Activated T-cell treated with anti-CD3 and anti-CD28 coated beads, Interleukin-2, amount 50 U/mL, for 72 hours (primary cell): ENCODE measurements at regions not wholly inside any gene's neighbourhood (a gene's known extent, or its start where the extent isn't known, plus 50 kb on each side); places are given as distances from the start of the nearest gene placed in this dataset.

Experiments
- ATAC-seq, 2 donors: fragments of 150-1000 bp; cut with Tn5 transposase; replicated peaks in 1 of 2; 2 replicates each; pipeline ENCODE4 v1.10.0; 2021; ENCODE audit warnings: moderate library complexity in 2 of 2, mild to moderate bottlenecking in 1 of 2
- DNase-seq, 2 donors: peaks; one replicate each; pipeline ENCODE4 v3.0.0; 2021 to 2022; ENCODE audit warnings: mixed read lengths in 1 of 2
- H3K27ac Mint-ChIP-seq: one replicate; pipeline ENCODE4 v1.8.0; 2022; ENCODE audit warnings: mild to moderate bottlenecking, moderate library complexity, mixed read lengths
- H3K27me3 Mint-ChIP-seq: one replicate; pipeline ENCODE4 v1.8.0; 2022; ENCODE audit warnings: low read depth, mixed read lengths
- H3K36me3 Mint-ChIP-seq, 2 donors: one replicate each; pipeline ENCODE4 v1.8.0; 2022; ENCODE audit warnings: mixed read lengths in 2 of 2, mild to moderate bottlenecking in 1 of 2; ENCODE audit not compliant: insufficient read depth in 2 of 2
- H3K4me1 Mint-ChIP-seq: one replicate; pipeline ENCODE4 v1.8.0; 2022; ENCODE audit warnings: low read depth, mixed read lengths
- H3K4me3 Mint-ChIP-seq, 2 donors: one replicate each; pipeline ENCODE4 v1.8.0; 2022; ENCODE audit warnings: mild to moderate bottlenecking in 2 of 2, mixed read lengths in 2 of 2, moderate library complexity in 2 of 2
- H3K9me3 Mint-ChIP-seq, 2 donors: one replicate each; pipeline ENCODE4 v1.8.0; 2022; ENCODE audit warnings: mixed read lengths in 2 of 2

DNA sequence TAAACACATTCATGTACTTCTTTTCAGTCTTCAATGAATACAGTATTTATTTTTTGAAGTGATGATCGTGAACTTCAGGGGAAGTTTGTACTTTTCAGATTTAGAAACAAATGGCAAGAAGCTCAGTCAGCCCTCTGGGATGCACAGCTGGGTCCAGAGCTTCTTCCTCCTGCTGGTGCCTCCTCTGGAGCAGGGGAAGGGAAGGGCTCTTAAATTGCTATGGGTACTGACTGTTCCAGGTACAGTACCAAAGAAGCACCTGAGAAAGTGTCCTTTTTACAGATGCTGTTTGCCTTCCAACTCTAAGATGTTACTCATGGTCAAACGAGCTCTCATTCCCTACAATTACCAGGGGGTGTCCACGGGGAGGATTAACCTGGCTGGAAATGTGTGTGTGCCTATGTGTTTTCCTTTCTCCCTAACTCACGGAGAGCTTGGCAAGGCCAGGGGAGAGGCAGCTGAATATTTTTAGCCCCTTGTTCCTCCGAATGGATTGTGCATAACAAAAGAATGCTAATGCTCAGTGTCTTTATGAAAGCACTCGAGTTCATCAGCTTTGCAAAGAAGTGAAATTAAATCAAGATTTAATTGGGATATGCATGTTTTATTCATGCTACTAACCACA lies 313.7 kb upstream of the CADM1 start:
- H3K27me3 Mint-ChIP-seq = no peaks in the 10 kb centered on the region

DNA sequence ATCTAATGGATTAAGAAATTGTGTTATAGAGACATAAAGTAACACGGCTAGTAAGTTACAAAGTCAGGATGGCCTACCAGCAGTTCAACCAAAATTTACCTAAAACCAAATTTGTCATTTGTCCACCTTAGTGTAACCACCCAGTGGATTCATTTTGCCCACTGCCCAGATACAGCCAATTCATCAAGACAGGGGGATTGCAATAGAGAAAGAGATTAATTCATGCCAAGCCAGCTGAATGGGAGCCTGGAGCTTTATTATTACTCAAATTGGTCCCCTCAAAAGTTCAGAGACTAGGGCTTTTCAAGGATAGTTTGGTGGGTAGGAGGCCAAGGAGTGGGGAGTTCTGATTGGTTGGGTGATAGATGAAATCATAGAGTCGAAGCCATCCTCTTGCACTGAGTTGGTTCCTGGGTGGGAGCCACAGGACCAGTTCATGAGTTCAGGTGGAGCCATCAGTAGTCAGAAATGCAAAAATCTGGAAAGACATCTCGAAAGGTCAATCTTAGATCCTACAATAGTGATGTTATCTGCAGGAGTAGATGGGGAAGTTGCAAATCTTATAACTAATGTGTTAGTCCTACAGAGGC lies 304.2 kb upstream of the CADM1 start:
- ATAC-seq = no peak
- H3K4me1 Mint-ChIP-seq = no peaks in the 10 kb centered on the region
- H3K36me3 Mint-ChIP-seq = peaks cover 2 to 4% of the 10 kb centered on the region in 2 donors
- H3K27me3 Mint-ChIP-seq = no peaks in the 10 kb centered on the region
- no peak for DNase-seq
- no peak overlapping the region for H3K4me3 Mint-ChIP-seq
- no peak overlapping the region for H3K27ac Mint-ChIP-seq
- H3K9me3 Mint-ChIP-seq = peaks cover 17% of the 10 kb centered on the region in 2 donors

More for the DNA sequence above, 313.7 kb upstream of the CADM1 start:
- H3K36me3 Mint-ChIP-seq = no peaks in the 10 kb centered on the region
- peaks cover 11 to 12% of the 10 kb centered on the region in 2 donors for H3K9me3 Mint-ChIP-seq
- ATAC-seq = no peak
- H3K4me3 Mint-ChIP-seq = no peak overlapping the region
- no peaks in the 10 kb centered on the region for H3K4me1 Mint-ChIP-seq
- H3K27ac Mint-ChIP-seq = no peak overlapping the region
- DNase-seq = no peak

DNA sequence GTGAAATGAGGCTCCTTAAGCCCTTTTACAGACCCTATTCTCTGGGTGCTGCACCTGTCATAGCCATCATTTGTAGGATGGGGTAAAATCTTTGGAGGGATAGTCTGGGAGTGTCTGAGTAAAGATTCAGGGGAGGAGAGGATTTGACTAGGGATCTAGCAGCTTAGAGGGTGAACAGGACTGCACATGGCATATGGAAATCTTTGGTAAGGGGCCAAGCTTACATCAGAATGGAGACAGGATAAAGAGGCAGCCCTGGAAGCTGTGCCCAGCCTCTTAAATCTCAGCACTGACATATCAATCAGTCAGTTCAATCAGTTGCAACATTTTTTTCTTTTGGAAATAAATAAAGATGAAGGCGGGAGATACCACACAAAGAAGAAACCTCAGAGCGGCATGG lies 301.8 kb upstream of the CADM1 start:
- ATAC-seq (no peak), DNase-seq (no peak)
- no peaks in the 10 kb centered on the region for H3K27me3 Mint-ChIP-seq
- peaks cover 12 to 14% of the 10 kb centered on the region in 2 donors for H3K9me3 Mint-ChIP-seq
- H3K36me3 Mint-ChIP-seq = peaks cover 2 to 4% of the 10 kb centered on the region in 2 donors
- H3K27ac Mint-ChIP-seq = no peak overlapping the region
- no peak overlapping the region for H3K4me3 Mint-ChIP-seq
- no peaks in the 10 kb centered on the region for H3K4me1 Mint-ChIP-seq

DNA sequence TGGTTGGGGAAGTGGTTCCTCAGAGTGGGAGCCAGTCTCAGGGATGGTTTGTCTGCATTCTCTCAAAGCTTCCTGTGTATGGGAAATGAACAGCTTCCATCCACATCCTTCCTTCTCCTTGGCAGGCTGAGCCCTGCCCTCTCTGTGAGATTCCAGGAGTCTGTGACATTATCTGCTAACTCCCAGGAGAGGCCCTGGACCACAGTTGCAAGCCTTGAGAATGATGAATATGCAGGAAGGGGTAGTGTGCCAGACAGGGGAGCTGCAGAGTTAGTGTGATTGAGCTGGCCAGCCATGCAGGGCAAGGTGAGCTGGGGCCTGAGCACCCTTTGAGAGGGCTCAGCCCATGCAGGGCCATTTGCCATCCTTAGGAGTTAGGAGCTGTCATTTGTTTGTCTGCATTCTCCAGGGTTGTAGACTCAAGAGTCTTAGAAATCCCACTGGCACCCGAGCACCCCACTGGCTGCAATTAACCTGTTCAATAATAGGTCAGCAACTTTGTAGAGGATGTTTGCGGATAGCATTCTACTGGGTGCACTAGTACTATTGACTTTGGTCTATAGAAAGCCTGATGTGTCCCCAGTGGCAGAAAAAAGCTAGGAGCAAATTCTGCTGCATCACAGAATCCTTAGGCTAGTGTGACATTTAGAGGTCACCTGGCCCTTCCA lies 299.0 kb upstream of the CADM1 start:
- Mint-ChIP-seq H3K9me3 (peaks cover 6 to 7% of the 10 kb centered on the region in 2 donors), H3K27me3 (no peaks in the 10 kb centered on the region), H3K4me1 (no peaks in the 10 kb centered on the region), H3K27ac (no peak overlapping the region), H3K36me3 (no peaks in the 10 kb centered on the region), H3K4me3 (no peak overlapping the region)
- no peak for DNase-seq
- no peak for ATAC-seq

DNA sequence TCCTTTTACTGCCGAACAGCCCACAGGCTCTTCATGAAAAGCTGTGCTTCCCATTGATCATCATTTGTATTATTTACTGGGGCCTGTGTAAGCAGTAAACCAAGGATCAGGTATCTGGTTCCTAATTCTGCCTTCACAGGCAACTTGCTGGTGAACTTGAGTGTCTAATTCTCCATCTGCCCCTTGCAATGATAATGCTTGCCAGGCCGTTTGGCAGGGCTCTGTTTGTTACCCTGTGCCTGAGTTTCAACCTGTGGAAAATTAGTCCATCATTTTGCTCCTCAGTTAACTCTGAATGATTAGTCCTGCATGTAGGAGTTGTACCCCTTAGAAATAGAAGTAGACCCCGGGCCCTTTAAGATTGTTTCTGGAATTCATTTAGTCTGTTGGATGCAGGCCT lies 298.4 kb upstream of the CADM1 start:
- no peaks in the 10 kb centered on the region for H3K4me1 Mint-ChIP-seq
- H3K27ac Mint-ChIP-seq = no peak overlapping the region
- no peak overlapping the region for H3K4me3 Mint-ChIP-seq
- DNase-seq (no peak), ATAC-seq (no peak)
- peaks cover 3 to 5% of the 10 kb centered on the region in 2 donors for H3K9me3 Mint-ChIP-seq
- no peaks in the 10 kb centered on the region for H3K27me3 Mint-ChIP-seq
- H3K36me3 Mint-ChIP-seq = no peaks in the 10 kb centered on the region

DNA sequence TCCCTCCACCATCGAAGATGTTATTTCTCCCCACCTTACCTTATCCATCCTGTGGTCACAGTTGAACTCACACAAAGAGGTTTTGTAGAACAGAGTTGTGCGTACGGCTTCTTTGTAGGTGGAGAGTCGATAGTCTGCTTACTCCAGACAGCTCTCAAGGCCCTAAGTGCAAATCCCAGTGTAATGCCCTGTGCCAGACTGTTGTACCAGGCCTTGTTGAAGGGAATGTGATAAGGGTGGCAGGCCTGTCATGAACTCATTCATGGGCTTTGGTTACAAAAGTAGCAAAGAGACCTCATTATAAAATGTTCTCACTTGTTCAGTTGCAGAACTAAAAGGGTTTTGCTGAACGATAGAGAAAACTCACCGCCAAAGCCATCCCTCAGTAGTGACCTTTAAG lies 288.7 kb upstream of the CADM1 start:
- no peak overlapping the region for H3K27ac Mint-ChIP-seq
- H3K9me3 Mint-ChIP-seq = no peaks in the 10 kb centered on the region

DNA sequence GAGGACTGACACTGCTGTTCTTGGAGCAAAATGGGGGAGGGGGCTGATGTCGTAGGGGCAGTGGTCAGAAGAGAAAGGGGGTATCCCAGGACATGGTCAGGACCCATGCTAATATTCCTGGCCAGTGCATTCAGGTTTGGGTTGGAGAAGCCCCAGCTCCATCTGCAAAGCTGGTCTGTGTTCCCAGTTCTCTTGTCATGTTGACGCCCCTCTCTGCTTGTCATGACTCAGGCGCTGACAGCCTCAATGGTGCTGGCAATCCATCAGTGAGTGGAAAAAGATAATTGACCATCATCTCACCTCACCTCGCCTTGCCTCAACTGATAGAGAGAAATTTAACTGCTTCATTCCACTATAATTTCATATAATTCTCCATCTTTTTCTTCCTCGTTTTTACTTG lies 283.1 kb upstream of the CADM1 start:
- H3K4me1 Mint-ChIP-seq = no peaks in the 10 kb centered on the region
- H3K36me3 Mint-ChIP-seq = no peaks in the 10 kb centered on the region
- no peak for ATAC-seq
- DNase-seq = no peak
- no peaks in the 10 kb centered on the region for H3K27me3 Mint-ChIP-seq
- no peak overlapping the region for H3K4me3 Mint-ChIP-seq
- H3K27ac Mint-ChIP-seq = no peak overlapping the region
- H3K9me3 Mint-ChIP-seq = peaks cover 3% of the 10 kb centered on the region in 2 donors

More for the DNA sequence above, 288.7 kb upstream of the CADM1 start:
- Mint-ChIP-seq H3K4me1 (no peaks in the 10 kb centered on the region), H3K4me3 (no peak overlapping the region), H3K36me3 (no peaks in the 10 kb centered on the region), H3K27me3 (no peaks in the 10 kb centered on the region)
- DNase-seq = no peak
- no peak for ATAC-seq

DNA sequence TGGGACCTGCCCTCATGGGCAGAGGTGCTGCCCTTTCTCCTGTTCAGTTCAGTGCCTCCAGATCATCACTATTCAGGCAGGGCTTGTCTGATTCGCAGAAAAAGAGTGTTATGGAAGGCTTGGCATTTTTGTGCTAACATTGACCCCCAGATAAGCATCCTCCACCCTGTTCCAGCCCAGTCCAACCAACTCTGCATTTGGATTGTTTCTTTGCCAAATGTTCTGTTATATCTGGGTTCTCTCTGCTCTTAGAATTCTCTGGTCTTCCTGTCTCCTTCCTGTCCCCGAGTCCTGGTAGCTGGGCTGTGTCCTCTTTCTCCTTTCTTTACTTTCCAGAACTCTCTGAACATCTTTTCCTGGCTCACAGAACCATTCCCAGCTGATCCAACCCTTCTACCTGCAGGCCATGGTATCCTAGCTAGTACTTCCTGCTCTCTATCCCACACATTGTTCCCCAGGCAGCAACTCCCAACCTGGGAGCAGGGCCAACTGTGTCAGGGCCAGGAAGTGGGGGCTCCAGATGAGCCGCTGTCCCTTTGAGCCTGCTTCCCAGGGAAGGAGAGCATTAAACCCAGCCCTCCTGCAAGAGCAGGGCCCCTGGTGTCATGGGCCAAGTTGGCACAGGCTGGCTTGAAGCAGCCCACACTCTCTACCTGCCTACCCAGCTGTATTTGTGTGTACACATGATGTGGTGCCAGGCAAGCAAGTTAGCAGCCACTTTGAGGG lies 280.7 kb upstream of the CADM1 start:
- no peaks in the 10 kb centered on the region for H3K4me1 Mint-ChIP-seq
- DNase-seq = no peak
- H3K36me3 Mint-ChIP-seq = no peaks in the 10 kb centered on the region
- no peaks in the 10 kb centered on the region for H3K27me3 Mint-ChIP-seq
- peaks cover 3% of the 10 kb centered on the region in 2 donors for H3K9me3 Mint-ChIP-seq
- H3K27ac Mint-ChIP-seq = no peak overlapping the region
- ATAC-seq = no peak
- H3K4me3 Mint-ChIP-seq = no peak overlapping the region

DNA sequence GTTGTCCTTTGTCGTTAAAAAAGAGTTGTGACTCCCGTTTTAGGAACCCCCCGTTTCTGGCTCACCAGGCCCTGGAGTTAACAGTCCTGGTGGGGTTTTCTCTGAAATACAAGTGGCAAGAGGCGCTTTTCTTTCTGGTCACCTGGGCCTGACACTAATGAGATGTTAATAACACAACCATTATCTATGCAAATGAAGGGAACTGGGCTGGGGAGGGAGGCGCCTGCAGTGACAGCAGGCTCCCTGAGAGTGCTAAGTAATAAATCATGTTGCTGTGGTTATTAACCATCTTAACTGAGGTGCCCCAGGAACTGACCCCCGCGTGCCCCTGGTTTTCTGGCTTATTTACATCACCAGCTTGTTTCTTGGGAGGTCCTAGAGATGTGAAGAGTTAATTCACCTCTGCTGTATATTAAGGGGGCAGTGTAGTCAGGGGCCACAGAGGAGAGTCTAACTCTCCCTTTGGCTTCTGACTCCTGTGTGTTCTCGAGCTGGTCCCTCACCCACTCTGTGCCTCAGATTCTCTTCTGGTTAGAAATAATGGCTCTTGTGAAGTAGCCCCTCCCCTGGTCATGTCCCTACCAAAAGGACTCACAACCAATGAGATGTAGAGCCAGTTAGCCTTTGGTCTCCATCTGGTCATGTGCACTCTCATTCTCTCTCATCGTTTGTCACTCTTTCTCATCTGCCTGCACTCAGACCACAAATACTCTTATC lies 276.6 kb upstream of the CADM1 start:
- Mint-ChIP-seq H3K9me3 (no peaks in the 10 kb centered on the region), H3K4me3 (no peak overlapping the region), H3K36me3 (no peaks in the 10 kb centered on the region), H3K27me3 (no peaks in the 10 kb centered on the region), H3K27ac (no peak overlapping the region), H3K4me1 (no peaks in the 10 kb centered on the region)
- DNase-seq (no peak), ATAC-seq (no peak)

DNA sequence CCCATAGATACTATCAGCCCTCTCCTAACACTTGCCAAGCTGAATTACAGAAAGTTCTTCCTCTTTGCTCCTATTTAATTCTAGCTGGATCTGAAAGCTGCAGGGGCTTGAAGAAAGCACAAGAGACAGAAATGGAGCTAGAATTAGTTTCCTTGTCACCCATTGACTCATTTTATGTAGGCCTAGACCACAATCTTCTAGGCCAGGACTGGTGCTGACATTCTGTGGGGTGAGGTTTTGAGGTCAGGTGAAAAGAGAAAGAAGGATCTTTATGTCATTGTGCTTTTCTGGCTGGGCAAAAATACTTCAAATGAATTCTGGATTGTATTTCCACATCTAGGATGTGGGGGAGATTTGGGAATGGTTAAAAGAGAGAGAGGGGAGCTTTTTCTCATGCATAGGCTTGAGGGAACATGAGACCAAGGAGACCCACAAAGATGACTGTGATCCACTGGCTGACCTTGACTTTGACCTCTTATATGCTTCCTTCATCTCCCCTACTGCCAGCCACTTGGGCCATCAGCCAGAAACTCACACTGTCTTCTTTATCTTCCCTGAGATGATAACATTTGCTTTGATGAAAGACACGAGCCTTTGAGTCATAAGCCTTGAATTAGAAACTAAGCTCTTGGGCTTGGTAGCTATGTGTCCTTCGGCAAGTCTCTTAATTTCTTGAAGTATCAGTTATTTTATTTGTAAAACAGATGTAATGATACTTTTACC lies 274.9 kb upstream of the CADM1 start:
- H3K4me3 Mint-ChIP-seq = no peak overlapping the region
- no peaks in the 10 kb centered on the region for H3K27me3 Mint-ChIP-seq
- H3K9me3 Mint-ChIP-seq = no peaks in the 10 kb centered on the region
- no peaks in the 10 kb centered on the region for H3K36me3 Mint-ChIP-seq
- no peak overlapping the region for H3K27ac Mint-ChIP-seq
- DNase-seq (no peak), ATAC-seq (peak in 1 of 2 donors; percentile 38)
- no peaks in the 10 kb centered on the region for H3K4me1 Mint-ChIP-seq

DNA sequence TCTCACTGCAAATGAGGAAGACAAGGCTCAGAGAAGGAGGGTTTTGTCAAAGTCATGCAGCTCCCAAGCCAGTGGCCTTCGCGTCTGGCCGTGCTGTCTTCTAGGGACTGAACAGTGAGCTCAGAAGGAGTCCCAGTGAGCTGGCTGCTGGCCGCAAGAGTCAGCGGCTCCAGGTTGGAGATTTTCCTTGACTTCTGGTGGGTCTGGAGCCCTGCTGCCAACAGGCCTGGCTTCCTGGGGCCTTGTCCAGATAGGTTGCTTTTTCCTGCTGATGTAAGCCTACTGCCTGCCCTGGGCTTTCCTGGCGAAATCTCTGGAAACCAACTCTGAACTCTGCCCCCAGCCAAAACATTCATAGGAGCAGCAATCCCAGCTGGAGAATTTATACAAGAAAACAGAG lies 272.7 kb upstream of the CADM1 start:
- H3K9me3 Mint-ChIP-seq = no peaks in the 10 kb centered on the region
- no peak overlapping the region for H3K27ac Mint-ChIP-seq
- no peaks in the 10 kb centered on the region for H3K27me3 Mint-ChIP-seq
- no peaks in the 10 kb centered on the region for H3K36me3 Mint-ChIP-seq
- DNase-seq (no peak), ATAC-seq (no peak)
- no peaks in the 10 kb centered on the region for H3K4me1 Mint-ChIP-seq
- no peak overlapping the region for H3K4me3 Mint-ChIP-seq

DNA sequence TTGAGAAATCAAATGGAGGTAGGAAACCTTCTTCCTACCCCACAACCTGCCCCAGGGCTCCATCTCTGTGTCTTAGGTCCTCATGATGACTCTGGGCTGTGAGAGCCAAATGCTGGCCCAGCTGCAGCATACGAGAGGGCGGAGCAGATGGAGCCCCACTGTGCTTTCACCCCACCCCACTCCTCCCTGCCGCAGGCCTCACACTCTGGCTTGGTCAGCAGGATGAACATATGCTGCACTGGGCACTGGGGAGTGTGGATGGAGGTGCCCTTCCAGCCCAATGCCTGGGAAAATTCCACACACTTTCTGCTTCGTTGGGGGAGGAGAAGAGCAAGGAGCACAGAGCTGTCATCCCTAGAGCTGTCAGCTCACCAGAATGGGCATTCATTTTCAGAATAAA lies 271.6 kb upstream of the CADM1 start:
- ATAC-seq = no peak

More for the DNA sequence above, 271.6 kb upstream of the CADM1 start:
- H3K27ac Mint-ChIP-seq = no peak overlapping the region
- no peaks in the 10 kb centered on the region for H3K36me3 Mint-ChIP-seq
- no peaks in the 10 kb centered on the region for H3K9me3 Mint-ChIP-seq
- H3K27me3 Mint-ChIP-seq = no peaks in the 10 kb centered on the region
- H3K4me1 Mint-ChIP-seq = no peaks in the 10 kb centered on the region
- DNase-seq = no peak
- H3K4me3 Mint-ChIP-seq = no peak overlapping the region
